HL-60 (cell line): ENCODE measurements at regions not wholly inside any gene's neighbourhood (a gene's known extent, or its start where the extent isn't known, plus 50 kb on each side); places are given as distances from the start of the nearest gene placed in this dataset.

ENCODE experiments used
- DNase-seq, 2 experiments: peaks; one replicate each; pipeline ENCODE4 v3.0.0-alpha.2; 2010 to 2020; ENCODE audit warnings: low read depth in 1 of 2, low spot score in 1 of 2
- H3K27ac ChIP-seq: fragments of 250-450 bp; sonication (Bioruptor Pico); replicated peaks from 2 replicates; pipeline ENCODE4 v1.5.1; 2020; ENCODE audit warnings: mild to moderate bottlenecking, moderate library complexity
- H3K27me3 ChIP-seq: fragments of 250-450 bp; sonication (Bioruptor Pico); 2 replicates; pipeline ENCODE4 v1.5.1; 2021; ENCODE audit warnings: mild to moderate bottlenecking, moderate library complexity; ENCODE audit not compliant: insufficient read depth, poor library complexity, severe bottlenecking
- H3K4me3 ChIP-seq: replicated peaks from 2 replicates; pipeline ENCODE4 v1.5.1; 2011; ENCODE audit warnings: mild to moderate bottlenecking, control low read depth, low read length; ENCODE audit not compliant: insufficient read depth
- CTCF ChIP-seq: IDR thresholded peaks from one replicate; pipeline ENCODE4 v1.5.1; 2011; ENCODE audit warnings: low read length, control low read depth, inconsistent platforms; ENCODE audit not compliant: insufficient read depth
- GABPA ChIP-seq: IDR thresholded peaks from 2 replicates; pipeline ENCODE4 v1.6.1; 2012; ENCODE audit warnings: low read depth
- POLR2AphosphoS5 ChIP-seq: IDR thresholded peaks from 2 replicates; pipeline ENCODE4 v1.6.1; 2012; ENCODE audit warnings: low read depth
- REST ChIP-seq: IDR thresholded peaks from 2 replicates; pipeline ENCODE4 v1.6.1; 2012; ENCODE audit warnings: low read depth; ENCODE audit not compliant: insufficient replicate concordance
- SPI1 ChIP-seq: IDR thresholded peaks from 2 replicates; pipeline ENCODE4 v1.6.1; 2012; ENCODE audit warnings: low read depth, mild to moderate bottlenecking, borderline replicate concordance

GRCh38 chr1:188904201-188904600, 1573.5 kb downstream of the BRINP3 start:
- H3K4me3 ChIP-seq = no peak overlapping the region
- no peak for TF ChIP-seq GABPA
- no peak for TF ChIP-seq POLR2AphosphoS5
- no peak for TF ChIP-seq CTCF
- no peak for TF ChIP-seq SPI1
- no peak for TF ChIP-seq REST
- H3K27ac ChIP-seq = no peak overlapping the region
- no peak for DNase-seq
- H3K27me3 ChIP-seq = no peaks in the 10 kb centered on the region

- Histone ChIP-seq H3K4me3 (no peak overlapping the region), H3K27me3 (no peaks in the 10 kb centered on the region), H3K27ac (no peak overlapping the region)
- TF ChIP-seq CTCF = no peak
- TF ChIP-seq POLR2AphosphoS5 = no peak
- no peak for TF ChIP-seq SPI1
- no peak for TF ChIP-seq REST
- DNase-seq = no peak
Measured at GRCh38 chr1:188906921-188907641, 1570.6 kb downstream of the BRINP3 start.

- Histone ChIP-seq H3K4me3 (no peak overlapping the region), H3K27ac (no peak overlapping the region), H3K27me3 (no peaks in the 10 kb centered on the region)
- no peak for DNase-seq
- TF ChIP-seq SPI1 (no peak), GABPA (no peak), REST (no peak), POLR2AphosphoS5 (no peak), CTCF (no peak)
Measured at GRCh38 chr1:188930382-188930781, 1547.3 kb downstream of the BRINP3 start.
